DLD1 (cell line): ENCODE measurements at regions not wholly inside any gene's neighbourhood (a gene's known extent, or its start where the extent isn't known, plus 50 kb on each side); places are given as distances from the start of the nearest gene placed in this dataset.

Experiments used
- in situ Hi-C: cut with HindIII; loops from 2 replicates; pipeline ENCODE4 v1.10.0; 2017; ENCODE audit warnings: low sequenced_read_pairs

DNA sequence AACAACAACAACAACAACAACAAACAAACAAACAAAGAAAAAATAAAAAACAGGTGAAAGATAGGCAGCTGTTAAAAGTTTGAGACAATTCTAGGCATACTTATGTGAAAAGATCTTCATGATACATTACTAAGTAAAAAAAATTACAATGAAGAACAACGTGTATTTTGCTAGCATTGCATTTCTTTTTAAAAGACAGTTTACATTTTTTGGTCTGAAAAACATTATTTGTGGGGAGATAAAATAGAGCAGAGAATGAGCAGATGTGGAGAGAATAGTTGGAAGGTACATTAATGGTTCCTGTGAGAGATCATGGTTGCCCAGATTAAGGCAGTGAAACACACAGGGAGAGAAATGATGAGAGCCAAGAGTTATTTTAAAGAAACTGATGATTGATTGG is 210.2 kb upstream of the MKLN1 start:
- in situ Hi-C loops, result no loop called here

- in situ Hi-C loops, result no loop called here
Measured at GRCh38 chr7:131119381-131119780, 208.3 kb upstream of the MKLN1 start.

- in situ Hi-C loops, result no loop called here
Measured at GRCh38 chr7:131122394-131122793, 205.3 kb upstream of the MKLN1 start.

GRCh38 chr7:131124001-131124629 is 203.6 kb upstream of the MKLN1 start:
- in situ Hi-C loops, result no loop called here

DNA sequence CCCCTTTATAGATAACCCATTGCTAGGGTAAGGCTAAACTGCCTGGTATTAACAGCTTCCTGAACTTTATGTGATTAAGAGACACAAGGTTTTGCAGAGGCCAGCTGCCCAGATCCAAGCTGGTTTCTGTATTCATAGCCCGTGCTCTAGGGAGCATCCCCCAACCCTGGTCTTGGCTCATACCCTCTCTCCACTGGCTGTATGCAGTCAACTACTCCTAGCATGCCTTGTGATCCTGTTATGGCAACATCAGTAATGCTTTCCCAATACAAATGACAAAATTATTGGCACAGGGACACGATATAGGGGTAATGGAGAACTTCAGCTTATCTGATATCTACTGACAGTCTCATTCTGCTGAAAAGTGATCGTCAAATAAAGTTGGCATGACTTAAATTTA is 202.8 kb upstream of the MKLN1 start:
- in situ Hi-C loops, result no loop called here

- in situ Hi-C loops, result no loop called here
Measured at GRCh38 chr7:131130324-131130723, 197.4 kb upstream of the MKLN1 start.

DNA sequence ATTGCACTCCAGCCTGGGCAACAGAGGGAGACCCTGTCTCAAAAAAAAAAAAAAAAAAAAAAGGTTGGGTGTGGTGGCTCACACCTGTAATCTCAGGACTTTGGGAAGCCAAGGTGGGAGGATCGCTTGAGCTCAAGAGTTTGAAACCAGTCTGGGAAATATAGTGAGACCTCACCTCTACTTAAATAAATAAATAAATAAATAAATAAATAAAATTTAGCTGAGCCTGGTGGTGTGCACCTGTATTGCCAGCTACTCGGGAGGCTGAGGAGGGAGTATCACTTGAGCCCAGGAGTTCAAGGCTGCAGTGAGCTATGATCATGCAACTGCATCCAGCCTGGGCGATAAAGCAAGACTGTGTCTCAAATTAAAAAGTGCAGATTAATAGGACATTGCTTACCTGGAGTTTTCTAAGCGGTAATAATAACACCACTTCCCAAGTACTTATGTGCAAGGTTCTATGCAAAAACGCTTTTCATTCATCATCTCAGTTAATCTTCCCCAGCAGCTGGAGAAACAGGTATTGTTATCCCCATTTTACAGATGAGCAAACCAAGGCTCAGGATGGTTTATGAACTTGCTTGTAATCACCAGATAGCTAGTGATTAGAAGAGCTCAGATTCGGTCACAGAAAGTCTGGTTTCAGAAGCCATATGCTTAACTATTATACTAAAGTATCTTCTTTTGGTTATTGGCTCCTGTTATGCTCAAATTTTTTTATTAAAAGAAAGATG is 196.5 kb upstream of the MKLN1 start:
- in situ Hi-C loops, result no loop called here

- in situ Hi-C loops, result no loop called here
Measured at GRCh38 chr7:131131746-131132431, 195.8 kb upstream of the MKLN1 start.

DNA sequence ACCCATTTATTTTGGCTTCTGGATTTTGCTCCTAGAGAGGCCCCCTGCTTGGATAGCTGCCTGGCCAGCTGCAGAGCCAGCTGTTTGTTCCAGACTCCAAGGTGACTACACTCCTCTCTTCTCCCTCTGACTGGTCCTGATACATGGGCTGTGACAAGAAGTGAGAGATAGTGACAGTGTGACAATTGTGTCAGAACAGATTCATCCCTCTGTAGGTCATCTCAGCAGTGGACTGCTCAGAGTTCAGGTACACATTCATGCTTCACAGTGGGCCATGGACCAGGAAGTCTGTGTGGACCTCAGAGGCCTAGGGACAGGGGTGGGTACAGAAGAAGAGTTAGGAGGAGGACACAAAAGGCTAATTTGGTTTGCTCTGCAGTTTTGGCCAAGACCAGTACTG is 188.2 kb upstream of the MKLN1 start:
- in situ Hi-C loops, result no loop called here

DNA sequence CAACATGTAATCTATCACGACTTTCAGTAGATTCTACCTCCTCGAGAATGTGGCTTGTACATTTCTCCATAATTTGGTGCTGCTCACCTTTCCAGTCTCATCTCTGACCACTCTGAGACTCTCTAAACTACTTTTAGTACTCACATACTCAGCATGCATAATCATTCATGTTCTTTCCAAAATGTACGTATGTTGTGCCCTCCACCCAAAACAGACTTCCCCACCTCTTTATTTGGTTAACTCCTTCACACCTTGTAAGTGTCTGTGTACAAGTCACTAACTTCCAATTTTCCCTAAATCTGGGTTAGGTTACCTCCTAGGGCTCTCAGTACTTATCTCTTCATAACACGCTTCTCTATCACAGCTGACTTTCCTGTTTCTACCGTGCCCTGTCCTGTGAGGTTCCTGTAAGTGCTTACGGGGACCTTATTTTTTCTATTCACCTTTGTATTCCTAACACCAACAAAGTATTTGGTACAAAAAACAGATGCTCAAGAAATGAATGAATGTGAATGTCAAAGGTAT is 186.2 kb upstream of the MKLN1 start:
- in situ Hi-C loops, result no loop called here

- in situ Hi-C loops, result no loop called here
Measured at GRCh38 chr7:131143869-131144268, 183.8 kb upstream of the MKLN1 start.

DNA sequence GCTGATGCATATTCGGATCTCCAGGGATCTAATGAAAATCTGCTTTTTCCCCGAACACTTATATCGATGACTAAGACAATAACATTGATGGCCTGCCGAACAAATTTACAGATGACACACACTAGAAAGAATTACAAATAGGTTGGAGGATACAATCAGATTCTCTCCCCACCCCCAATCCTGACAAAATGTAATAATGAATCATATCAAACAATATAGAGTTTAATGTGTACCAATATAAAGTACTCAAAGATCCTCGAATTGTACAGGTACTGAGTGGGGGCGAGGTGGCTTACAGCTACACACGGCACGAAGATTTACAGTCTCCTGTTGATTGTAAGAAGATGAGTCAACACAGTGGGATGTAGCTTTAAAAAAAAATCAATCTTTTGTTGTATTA is 182.7 kb upstream of the MKLN1 start:
- in situ Hi-C loops, result no loop called here

- in situ Hi-C loops, result no loop called here
Measured at GRCh38 chr7:131145770-131146169, 181.9 kb upstream of the MKLN1 start.

- in situ Hi-C loops, result no loop called here
Measured at GRCh38 chr7:131147604-131148003, 180.1 kb upstream of the MKLN1 start.

DNA sequence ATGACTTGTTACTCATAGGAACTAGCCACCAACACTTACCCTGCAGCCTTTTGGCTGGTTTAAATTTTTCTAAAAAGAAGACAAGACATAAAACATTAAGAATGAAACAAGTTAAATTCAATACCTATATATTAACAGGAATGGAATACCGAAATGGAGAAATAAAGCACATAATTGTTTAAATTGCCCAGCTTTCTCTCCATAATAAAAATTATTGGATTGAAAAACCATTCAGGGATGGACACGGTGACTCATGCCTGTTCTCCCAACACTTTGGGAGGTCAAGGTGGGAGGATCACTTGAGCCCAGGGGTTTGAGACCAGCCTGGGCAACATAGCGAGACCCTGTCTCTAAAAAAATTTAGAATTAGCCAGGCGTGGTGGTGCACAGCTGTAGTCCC is 179.4 kb upstream of the MKLN1 start:
- in situ Hi-C loops, result no loop called here

- in situ Hi-C loops, result no loop called here
Measured at GRCh38 chr7:131148708-131149428, 178.8 kb upstream of the MKLN1 start.

- in situ Hi-C loops, result no loop called here
Measured at GRCh38 chr7:131149429-131149773, 178.3 kb upstream of the MKLN1 start.

GRCh38 chr7:131149840-131150239 is 177.8 kb upstream of the MKLN1 start:
- in situ Hi-C loops, result no loop called here

- in situ Hi-C loops, result no loop called here
Measured at GRCh38 chr7:131151034-131151433, 176.6 kb upstream of the MKLN1 start.

- in situ Hi-C loops, result no loop called here
Measured at GRCh38 chr7:131152766-131153165, 174.9 kb upstream of the MKLN1 start.

GRCh38 chr7:131154380-131154779 is 173.3 kb upstream of the MKLN1 start:
- in situ Hi-C loops, result no loop called here
